OCI-LY3 (cell line): ENCODE measurements at regions not wholly inside any gene's neighbourhood (a gene's known extent, or its start where the extent isn't known, plus 50 kb on each side); places are given as distances from the start of the nearest gene placed in this dataset.

Experiments
- EZH2phosphoT487 ChIP-seq: fragments of 200-600 bp; shearing (Covaris generic); IDR thresholded peaks from 2 replicates; pipeline ENCODE4 v1.6.1; 2018; ENCODE audit warnings: antibody characterized with exemption, mixed run types, low read depth
- TF ChIP-seq, protein P1 (sequence below): fragments of 200-600, 300-600 bp; sonication (generic); IDR thresholded peaks from 2 replicates; pipeline ENCODE4 v1.5.1; 2014; ENCODE audit warnings: antibody characterized with exemption, low read length, low read depth

DNA sequence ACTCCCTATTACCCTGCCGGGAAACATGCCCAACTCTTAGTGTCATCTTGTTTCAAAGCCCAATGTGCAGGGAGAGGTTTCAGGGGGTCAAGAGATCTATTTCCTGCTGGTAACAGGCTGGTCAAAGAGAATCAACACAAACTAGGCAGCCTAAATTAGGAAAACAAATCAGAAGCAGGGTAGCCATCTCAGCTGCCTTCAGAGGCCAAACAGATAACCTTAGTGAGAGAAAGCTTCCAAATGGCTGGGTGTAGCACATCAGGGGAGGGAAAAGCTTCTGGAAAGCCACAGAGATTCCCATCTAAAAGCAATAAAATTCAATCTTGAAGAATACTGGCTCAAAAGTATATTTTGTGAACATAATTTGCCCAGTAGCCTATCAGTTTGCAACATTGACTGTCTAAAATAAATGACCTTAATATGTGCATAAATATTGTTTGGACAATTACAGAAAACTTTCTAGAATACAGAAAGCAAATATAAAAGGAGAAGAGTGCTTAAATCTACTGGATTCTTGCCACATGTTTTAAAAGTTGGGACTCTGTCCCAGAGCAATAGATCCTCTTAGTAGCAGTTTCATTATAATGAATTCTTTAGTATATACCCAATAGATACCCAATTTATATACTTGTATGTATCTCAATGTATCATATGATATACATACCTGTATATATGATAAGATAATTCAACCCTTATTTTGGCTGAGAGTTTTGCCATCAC, 371.9 kb upstream of the RARB start:
- TF ChIP-seq, protein P1, sequence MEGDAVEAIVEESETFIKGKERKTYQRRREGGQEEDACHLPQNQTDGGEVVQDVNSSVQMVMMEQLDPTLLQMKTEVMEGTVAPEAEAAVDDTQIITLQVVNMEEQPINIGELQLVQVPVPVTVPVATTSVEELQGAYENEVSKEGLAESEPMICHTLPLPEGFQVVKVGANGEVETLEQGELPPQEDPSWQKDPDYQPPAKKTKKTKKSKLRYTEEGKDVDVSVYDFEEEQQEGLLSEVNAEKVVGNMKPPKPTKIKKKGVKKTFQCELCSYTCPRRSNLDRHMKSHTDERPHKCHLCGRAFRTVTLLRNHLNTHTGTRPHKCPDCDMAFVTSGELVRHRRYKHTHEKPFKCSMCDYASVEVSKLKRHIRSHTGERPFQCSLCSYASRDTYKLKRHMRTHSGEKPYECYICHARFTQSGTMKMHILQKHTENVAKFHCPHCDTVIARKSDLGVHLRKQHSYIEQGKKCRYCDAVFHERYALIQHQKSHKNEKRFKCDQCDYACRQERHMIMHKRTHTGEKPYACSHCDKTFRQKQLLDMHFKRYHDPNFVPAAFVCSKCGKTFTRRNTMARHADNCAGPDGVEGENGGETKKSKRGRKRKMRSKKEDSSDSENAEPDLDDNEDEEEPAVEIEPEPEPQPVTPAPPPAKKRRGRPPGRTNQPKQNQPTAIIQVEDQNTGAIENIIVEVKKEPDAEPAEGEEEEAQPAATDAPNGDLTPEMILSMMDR, result no peak
- TF ChIP-seq EZH2phosphoT487, result no peak
